RKO (cell line): ENCODE measurements at regions not wholly inside any gene's neighbourhood (a gene's known extent, or its start where the extent isn't known, plus 50 kb on each side); places are given as distances from the start of the nearest gene placed in this dataset.

Experiments used
- DNase-seq: peaks from one replicate; pipeline ENCODE4 v3.0.0-alpha.2; 2016; ENCODE audit warnings: low spot score

DNA sequence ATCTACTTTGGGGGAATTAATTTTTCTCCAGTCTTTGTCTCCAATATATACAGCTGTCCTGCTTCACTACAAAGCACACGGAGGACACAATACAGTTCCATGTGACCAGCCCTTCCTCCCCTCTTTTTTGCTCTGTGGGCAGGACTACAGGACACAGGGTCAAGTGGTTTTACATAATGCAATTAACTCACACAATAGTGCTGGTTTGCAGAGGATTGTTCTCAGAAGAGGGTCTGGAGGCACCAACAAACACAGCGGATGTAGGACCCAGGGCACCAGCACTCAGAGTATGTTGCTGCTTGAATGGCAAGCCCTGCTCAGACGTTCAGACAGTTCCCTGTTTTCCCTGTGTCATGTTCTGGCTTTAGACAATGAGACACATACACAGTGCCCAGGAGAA is 52.0 kb upstream of the NPTX2 start:
- no peak for DNase-seq

DNA sequence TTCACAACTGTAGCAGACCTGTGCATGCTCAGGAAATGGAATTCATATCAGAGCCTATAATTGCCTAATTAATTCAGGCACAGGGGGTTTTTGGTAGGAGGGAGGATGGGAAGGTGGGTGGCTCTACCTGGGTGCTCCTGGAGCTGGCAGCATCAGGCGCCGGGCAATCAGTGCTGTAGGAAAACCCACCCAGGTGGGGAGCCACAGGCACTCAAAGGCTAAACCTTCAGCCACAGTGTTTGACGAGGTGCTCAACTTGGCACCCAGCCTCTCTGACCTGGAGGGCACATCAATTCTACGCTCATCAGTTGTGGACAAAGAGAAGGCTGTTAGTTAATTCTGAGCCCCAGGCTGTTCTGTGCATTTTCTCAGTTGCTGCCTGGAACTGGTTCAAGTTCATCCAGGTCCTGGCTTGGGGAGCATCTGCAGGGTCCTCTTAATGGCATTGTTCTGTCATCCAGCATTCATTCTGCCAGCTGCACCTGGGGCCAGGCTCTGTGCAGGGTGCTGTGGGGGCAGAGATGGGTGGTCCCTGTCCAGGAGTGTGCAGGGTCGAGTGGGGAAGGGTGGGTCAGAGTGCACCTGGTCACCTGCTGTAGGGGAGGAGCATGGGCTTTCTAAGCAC is 54.1 kb upstream of the NPTX2 start:
- no peak for DNase-seq

DNA sequence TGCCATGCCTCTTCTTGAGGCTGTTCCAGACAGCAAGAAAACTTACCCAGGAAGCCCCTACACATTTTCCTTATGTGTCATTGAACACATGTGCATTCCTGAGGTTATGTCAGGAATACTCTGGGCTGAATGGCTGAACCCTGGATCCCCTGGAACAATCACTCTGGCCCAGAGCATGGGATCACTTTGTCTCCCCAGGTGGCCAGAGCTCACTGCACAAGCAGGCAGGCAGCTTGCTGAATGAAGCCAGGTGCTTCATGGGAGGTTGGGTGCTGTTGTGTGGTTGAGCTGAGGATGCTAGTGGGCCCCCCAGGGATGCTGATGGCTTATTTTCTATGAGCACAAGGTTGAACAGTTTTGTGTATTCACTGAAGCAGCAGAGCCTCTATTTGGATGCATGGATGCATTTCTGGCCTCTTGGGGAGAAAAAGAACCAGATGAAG is 54.7 kb upstream of the NPTX2 start:
- no peak for DNase-seq

- peak; percentile 62 for DNase-seq
These were observed 57.1 kb upstream of the NPTX2 start for GRCh38 chr7:98559958-98560357.

- DNase-seq: no peak
These were observed 57.9 kb upstream of the NPTX2 start for GRCh38 chr7:98559219-98559618.

DNA sequence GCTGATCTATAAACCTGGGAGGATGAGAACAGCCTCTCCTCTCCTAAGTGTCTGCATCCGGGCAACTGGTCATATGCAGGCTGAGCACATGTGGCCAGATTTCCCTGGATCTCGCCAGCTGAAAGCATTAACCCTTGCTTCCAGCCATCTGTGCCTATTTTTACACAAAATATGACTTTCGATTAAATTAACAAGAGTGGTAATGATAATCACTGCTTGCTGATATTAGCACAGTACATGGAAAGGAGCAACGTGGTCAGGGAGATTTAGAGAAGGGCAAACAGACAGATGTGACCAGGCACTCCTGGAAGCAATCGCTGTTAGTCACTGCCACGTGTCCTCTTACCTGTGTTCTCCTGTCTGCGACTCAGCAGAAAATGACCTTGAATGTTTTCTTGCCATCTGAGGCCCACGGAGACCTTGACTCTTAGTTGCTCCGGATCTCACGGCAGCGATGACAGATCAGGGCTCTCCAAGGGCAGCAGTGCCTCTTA is 59.5 kb upstream of the NPTX2 start:
- DNase-seq: no peak

DNA sequence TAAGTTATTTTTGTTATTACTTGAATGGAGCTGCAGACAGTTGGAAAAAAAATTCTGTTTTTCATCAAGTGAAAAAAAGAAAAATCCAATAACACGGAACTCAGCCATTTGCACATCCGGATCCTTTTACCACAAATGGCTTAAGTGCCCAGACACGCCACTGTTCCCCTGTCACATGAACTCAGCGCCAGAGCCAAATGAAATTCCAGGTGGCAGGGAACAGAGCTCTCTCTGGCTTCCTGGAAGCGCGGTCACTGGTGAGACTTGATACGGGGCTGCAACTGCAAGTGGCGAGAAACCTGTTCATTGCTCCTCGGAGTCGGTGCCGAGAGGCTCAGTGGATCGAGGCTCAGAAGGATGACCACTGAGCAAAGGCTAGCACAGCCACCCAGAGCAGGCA is 60.8 kb upstream of the NPTX2 start:
- DNase-seq: no peak

GRCh38 chr7:98555403-98555802 is 61.7 kb upstream of the NPTX2 start:
- peak; percentile 32 for DNase-seq

- no peak for DNase-seq
These were observed 63.4 kb upstream of the NPTX2 start for GRCh38 chr7:98553666-98554065.

- DNase-seq: no peak
These were observed 65.3 kb upstream of the NPTX2 start for GRCh38 chr7:98551611-98552273.

DNA sequence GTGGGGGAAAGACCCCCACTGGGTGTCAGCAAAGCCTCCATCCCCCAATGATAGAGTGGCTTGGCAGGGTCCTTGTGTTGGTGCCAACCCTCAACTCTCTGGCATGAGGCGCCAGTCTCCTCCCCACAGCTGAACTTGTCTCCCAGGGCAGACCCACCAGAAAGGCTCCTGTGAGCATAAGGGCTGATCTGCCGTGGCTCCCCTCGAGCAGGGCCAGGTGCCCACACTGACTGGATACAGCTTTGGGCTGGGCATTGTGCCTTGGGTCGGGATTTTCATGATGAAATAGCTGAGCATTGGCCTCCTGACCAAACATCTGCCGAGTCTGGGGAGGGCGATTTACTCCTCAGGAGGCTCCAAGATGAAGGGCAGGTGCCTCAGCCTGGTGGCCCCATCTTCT is 68.1 kb upstream of the NPTX2 start:
- peak; percentile 65 for DNase-seq

DNA sequence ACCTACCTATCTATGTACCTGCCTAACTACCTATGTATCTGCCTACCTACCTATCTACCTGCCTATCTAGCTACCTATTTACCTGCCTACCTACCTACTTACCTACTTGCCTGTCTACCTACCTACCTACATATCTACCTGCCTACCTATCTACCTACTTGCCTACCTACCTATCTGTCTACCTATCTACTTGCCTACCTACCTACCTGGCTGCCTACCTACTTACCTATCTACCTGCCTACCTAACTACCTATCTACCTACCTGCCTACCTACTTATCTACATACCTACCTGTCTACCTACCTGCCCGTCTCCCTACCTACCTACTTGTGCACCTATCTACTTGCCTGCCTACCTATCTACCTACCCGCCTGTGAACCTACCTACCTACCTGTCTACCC is 68.7 kb upstream of the NPTX2 start:
- DNase-seq: no peak

DNA sequence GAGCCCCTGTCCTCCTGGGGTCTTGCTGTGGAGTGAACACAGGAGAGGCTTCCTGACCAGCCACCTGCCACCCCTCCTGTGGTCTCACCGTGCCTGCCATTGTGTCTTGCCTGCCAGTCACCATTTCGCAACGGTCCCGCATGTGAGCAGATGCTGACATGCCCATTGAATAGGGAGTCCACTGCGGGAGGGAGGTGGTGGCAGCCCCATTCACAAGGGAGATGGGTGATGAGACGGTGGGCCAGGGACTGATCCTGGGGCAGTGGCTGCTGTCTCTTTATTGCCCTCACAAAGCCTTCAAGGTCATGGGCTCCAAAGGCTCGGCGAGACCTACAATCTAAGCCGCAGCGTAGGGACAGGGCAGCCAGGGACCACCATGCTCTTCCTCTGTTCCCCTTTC is 76.0 kb upstream of the NPTX2 start:
- DNase-seq: no peak

- DNase-seq: no peak
These were observed 77.2 kb upstream of the NPTX2 start for GRCh38 chr7:98539865-98540264.

DNA sequence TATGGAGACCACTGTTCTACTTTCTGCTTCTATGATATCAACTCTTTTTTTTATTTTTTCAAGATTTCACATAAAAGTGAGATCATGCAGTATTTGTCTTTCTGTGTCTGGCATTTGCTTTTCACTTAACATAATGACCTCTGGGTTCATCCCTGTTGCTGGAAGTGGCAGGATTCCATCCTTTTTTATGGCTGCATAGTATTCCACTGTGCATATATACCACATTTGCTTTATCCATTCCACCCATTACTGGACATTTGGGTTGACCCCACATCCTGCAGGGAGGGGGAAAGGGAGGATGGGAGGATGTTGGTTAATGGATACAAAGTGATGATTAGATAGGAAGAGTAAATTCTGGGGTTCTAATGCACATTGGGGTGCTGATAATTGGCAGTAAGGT is 80.3 kb upstream of the NPTX2 start:
- no peak for DNase-seq

DNA sequence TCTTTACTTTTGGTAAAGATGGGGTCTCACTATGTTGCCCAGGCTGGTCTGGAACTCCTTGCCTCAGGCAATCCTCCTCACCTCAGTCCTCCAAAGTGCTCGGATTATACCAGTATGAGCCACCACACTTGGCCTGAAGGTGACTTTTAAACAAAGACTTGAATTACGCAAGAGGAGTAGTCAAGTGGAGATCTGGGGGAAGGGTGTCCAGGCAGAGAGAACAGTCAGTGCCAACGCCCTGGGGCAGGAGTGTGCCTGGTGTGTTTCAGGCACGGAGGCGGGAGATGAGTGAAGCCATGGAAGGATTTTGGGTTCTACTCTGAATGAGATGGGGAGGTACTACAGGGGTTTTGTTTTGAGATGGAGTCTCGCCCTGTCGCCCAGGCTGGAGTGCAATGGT is 82.6 kb upstream of the NPTX2 start:
- no peak for DNase-seq

- no peak for DNase-seq
These were observed 85.4 kb upstream of the NPTX2 start for GRCh38 chr7:98531717-98532116.

GRCh38 chr7:98528079-98528478 is 89.0 kb upstream of the NPTX2 start:
- no peak for DNase-seq

DNA sequence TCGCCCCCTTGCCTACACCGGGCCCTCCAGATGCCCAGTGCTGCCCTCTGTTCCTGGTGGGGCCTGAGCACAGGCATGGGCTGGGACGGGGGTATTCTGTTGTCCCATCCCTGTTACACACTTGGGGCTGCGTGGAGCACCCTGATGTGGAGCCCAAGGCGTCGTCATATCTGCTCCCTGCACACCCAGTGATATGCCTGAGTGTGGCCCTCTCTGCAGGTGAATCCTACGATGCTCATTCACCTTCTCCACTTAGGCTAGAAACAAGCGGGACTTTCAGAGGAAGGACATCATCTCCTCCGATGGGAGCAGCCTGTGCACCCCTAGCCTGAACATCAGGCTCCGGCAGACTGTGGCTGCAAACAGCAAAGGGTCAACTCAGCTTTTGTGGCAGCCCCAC is 91.0 kb upstream of the NPTX2 start:
- no peak for DNase-seq

- no peak for DNase-seq
These were observed 95.9 kb upstream of the NPTX2 start for GRCh38 chr7:98521089-98521692.

- DNase-seq: no peak
These were observed 96.6 kb upstream of the NPTX2 start for GRCh38 chr7:98520356-98520951.

DNA sequence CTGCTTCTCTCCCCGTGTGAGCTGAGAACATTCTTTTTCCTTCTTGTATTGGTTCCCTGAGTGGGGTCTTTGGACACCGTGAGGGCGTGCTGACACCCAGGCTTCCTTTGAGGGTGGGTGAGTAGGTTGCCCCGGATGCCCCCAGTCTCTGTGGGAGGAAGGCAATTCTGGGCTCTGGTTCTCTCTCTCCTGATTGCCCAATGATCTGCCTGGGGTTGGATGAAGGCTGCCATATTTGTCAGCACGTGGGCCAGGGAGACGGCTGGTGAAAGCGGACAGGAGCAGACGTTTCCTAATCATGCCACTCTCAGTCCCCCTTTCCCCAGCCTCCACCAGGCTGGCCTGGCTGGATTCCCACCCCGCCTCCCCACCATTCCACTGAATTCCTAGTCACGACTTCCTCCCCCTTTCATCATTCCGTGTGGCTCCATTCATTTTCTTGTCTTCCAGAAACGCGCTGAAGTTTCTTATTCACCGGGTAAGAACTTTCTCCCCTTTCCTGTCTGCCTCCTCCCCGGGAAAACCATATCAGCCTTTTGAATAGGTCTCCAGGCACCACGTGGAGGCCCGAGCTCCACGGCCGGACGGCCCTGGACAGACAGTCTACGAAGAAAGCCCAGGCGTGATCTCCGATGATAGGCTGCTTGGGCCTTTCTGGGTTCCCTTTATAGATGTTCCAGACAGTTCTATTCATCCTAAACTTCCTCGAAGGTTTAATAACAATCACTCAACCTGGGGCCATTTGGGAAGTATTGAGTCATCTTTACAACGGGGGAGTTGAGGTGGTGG is 98.7 kb upstream of the NPTX2 start:
- DNase-seq: no peak
